ENCODE measurements at regions not wholly inside any gene's neighbourhood (a gene's known extent, or its start where the extent isn't known, plus 50 kb on each side); places are given as distances from the start of the nearest gene placed in this dataset.

DNA sequence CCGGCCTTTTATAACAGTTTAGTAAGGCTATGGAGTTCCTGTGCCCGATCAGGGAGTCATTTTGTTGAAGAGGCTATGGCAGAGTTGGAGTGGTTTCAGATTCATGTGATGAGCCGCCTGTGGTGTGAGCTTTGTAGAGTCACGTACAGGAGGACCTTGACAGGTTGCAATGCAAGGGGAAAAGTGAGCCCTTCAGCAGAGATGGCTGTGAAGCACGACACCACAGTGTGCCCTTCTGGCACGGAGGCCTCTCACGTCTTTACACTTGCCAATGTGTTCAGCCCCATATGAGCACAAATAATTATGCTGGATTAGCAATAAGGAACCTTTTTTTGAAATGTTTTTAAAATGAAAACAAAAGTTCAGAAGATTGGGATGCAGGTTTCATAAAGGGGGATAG is 499.8 kb downstream of the LIG4 start:
- POLR2A ChIA-PET: no interaction called here
- Histone ChIP-seq H3K9me3 (replicated peaks; ENCODE audit: control insufficient read depth, insufficient read depth, low read length) (no peaks in the 10 kb centered on the region), H3K79me2 (ENCODE audit: control insufficient read depth, insufficient read depth, low read length) (no peaks in the 10 kb centered on the region), H3K4me3 (replicated peaks in 1 of 3; ENCODE audit: insufficient read depth in 1 of 3, low read depth in 1 of 3, low read length in 3 of 3) (no peak overlapping the region), H3K27ac (ENCODE audit: insufficient read depth, low read depth, low read length) (no peak overlapping the region), H3K4me1 (ENCODE audit: control insufficient read depth, extremely low read depth, insufficient read depth, low read length) (no peaks in the 10 kb centered on the region), H3K36me3 (ENCODE audit: control insufficient read depth in 2 of 2, extremely low read depth in 1 of 2, insufficient read depth in 2 of 2, low read length in 2 of 2) (no peaks in the 10 kb centered on the region), H3K4me2 (ENCODE audit: insufficient read depth, low read length) (no peak overlapping the region), H3K27me3 (ENCODE audit: control insufficient read depth in 2 of 2, insufficient read depth in 2 of 2, low read length in 2 of 2) (no peaks in the 10 kb centered on the region), H4K20me1 (replicated peaks; ENCODE audit: control insufficient read depth, extremely low read depth, insufficient read depth, low read length) (no peaks in the 10 kb centered on the region), H3K9me1 (replicated peaks; ENCODE audit: control insufficient read depth, extremely low read depth, insufficient read depth, low read length) (no peaks in the 10 kb centered on the region), H2AFZ (ENCODE audit: low read depth, low read length) (no peak overlapping the region), H3K9ac (replicated peaks; ENCODE audit: extremely low read depth, insufficient read depth, low read length) (no peak overlapping the region)
- TF ChIP-seq POLR2A (IDR thresholded peaks at IDR 0.05; ENCODE audit: low read depth, low read length): no peak
- TF ChIP-seq, protein P1, sequence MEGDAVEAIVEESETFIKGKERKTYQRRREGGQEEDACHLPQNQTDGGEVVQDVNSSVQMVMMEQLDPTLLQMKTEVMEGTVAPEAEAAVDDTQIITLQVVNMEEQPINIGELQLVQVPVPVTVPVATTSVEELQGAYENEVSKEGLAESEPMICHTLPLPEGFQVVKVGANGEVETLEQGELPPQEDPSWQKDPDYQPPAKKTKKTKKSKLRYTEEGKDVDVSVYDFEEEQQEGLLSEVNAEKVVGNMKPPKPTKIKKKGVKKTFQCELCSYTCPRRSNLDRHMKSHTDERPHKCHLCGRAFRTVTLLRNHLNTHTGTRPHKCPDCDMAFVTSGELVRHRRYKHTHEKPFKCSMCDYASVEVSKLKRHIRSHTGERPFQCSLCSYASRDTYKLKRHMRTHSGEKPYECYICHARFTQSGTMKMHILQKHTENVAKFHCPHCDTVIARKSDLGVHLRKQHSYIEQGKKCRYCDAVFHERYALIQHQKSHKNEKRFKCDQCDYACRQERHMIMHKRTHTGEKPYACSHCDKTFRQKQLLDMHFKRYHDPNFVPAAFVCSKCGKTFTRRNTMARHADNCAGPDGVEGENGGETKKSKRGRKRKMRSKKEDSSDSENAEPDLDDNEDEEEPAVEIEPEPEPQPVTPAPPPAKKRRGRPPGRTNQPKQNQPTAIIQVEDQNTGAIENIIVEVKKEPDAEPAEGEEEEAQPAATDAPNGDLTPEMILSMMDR (IDR thresholded peaks at IDR 0.05; ENCODE audit: extremely low read depth in 1 of 2, insufficient read depth in 1 of 2, low read depth in 1 of 2, low read length in 2 of 2): no peak
- TF ChIP-seq GATA2 (IDR thresholded peaks at IDR 0.05; ENCODE audit: insufficient read depth, insufficient read length, low read depth, low read length): no peak
- no peak for TF ChIP-seq EZH2 (IDR thresholded peaks at IDR 0.05; ENCODE audit: borderline replicate concordance, low read depth, low read length, severe bottlenecking)
- TF ChIP-seq POLR2AphosphoS5 (IDR thresholded peaks at IDR 0.05; ENCODE audit: insufficient read depth, low read depth, low read length): no peak
- TF ChIP-seq, protein P2, sequence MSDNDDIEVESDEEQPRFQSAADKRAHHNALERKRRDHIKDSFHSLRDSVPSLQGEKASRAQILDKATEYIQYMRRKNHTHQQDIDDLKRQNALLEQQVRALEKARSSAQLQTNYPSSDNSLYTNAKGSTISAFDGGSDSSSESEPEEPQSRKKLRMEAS (IDR thresholded peaks at IDR 0.05; ENCODE audit: insufficient read depth, insufficient read length): no peak
- TF ChIP-seq MYC (IDR thresholded peaks at IDR 0.05; ENCODE audit: low read depth, low read length): no peak
- TF ChIP-seq JUN (IDR thresholded peaks at IDR 0.05; ENCODE audit: borderline replicate concordance, insufficient read depth, insufficient read length, low read depth): no peak
- TF ChIP-seq FOS (IDR thresholded peaks at IDR 0.05; ENCODE audit: borderline replicate concordance, insufficient read depth, low read length): no peak
- intact Hi-C loops (cut with micrococcal nuclease): no loop called here
- BruUV-seq (replicated peaks): no TSS peak
- CTCF ChIA-PET: no interaction called here
- FAIRE-seq (no peak), DNase-seq (ENCODE audit: low read depth, low spot score) (no peak)
- dilution Hi-C loops (cut with MboI; ENCODE audit: extremely low pct_ligation_motif_present, low sequenced_read_pairs): no loop called here
